ENCODE measurements at regions not wholly inside any gene's neighbourhood (a gene's known extent, or its start where the extent isn't known, plus 50 kb on each side); places are given as distances from the start of the nearest gene placed in this dataset.

DNA sequence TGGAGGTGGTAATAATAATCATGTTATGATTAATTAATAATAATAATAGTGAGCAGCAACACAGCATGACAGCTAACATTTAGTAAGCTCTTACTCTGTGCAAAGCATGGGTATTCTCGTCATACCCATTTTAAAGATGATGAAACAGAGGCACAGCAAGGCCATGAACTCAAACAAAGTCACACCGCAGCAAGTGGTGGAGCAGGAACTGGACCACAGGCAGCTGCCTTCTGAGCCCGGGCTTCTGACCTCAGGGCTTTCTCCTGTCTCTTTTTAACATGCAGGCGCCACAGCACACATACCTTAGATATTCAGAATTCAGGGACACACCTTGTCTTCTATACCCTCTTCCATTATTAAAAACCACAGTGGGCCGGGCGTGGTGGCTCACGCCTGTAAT is 50.7 kb upstream of the SPATA12 start:
- Histone ChIP-seq H3K36me3 (replicated peaks in 1 of 2) (no peaks in the 10 kb centered on the region), H3K9me3 (replicated peaks in 1 of 3) (no peaks in the 10 kb centered on the region), H3K27me3 (no peaks in the 10 kb centered on the region), H3K27ac (no peak overlapping the region), H3K4me3 (no peak overlapping the region), H3K4me1 (replicated peaks in 1 of 2) (peaks cover 16 to 32% of the 10 kb centered on the region in 2 donors)
- WGBS, 4 donors, result 95 to 98% (median 96%) methylated on average over 6 to 7 of the region's 7 CpGs
- TF ChIP-seq, protein P1, sequence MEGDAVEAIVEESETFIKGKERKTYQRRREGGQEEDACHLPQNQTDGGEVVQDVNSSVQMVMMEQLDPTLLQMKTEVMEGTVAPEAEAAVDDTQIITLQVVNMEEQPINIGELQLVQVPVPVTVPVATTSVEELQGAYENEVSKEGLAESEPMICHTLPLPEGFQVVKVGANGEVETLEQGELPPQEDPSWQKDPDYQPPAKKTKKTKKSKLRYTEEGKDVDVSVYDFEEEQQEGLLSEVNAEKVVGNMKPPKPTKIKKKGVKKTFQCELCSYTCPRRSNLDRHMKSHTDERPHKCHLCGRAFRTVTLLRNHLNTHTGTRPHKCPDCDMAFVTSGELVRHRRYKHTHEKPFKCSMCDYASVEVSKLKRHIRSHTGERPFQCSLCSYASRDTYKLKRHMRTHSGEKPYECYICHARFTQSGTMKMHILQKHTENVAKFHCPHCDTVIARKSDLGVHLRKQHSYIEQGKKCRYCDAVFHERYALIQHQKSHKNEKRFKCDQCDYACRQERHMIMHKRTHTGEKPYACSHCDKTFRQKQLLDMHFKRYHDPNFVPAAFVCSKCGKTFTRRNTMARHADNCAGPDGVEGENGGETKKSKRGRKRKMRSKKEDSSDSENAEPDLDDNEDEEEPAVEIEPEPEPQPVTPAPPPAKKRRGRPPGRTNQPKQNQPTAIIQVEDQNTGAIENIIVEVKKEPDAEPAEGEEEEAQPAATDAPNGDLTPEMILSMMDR (IDR thresholded peaks at IDR 0.05), result no peak
- TF ChIP-seq POLR2A (IDR thresholded peaks at IDR 0.05), result no peak
- intact Hi-C loops (cut with DNase I), result no loop called here
- no peak for DNase-seq

DNA sequence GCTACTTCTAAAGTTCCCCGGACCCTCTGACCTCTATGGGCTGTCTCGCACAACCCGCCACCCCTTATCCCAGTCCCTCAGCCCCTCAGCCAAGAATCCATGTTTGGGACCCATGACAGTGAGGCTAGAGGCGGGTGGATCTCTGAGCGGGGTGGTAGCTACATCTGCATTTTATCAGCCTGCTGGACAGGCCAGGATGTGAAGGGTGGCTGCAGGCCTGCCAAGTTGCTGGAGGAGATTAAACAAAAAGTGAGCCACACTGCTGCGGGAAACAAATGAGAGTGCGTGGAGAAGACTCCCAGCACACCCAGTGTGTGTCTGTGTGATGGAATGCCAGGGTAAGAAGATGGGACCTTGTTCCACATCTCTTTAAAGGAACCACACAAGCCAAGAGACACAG is 51.1 kb upstream of the SPATA12 start:
- no peaks in the 10 kb centered on the region for H3K27me3 ChIP-seq
- H3K4me3 ChIP-seq, result no peak overlapping the region
- TF ChIP-seq, protein P1 (IDR thresholded peaks at IDR 0.05), result no peak
- no peak for TF ChIP-seq POLR2A (IDR thresholded peaks at IDR 0.05)
- intact Hi-C loops (cut with DNase I), result no loop called here
- peaks cover 16 to 30% of the 10 kb centered on the region in 2 donors for H3K4me1 ChIP-seq (replicated peaks in 1 of 2)
- no peak overlapping the region for H3K27ac ChIP-seq
- WGBS, 4 donors, result 71 to 93% (median 88%) methylated on average over 7 of the region's 7 CpGs
- H3K36me3 ChIP-seq (replicated peaks in 1 of 2), result no peaks in the 10 kb centered on the region
- no peak for DNase-seq
- no peaks in the 10 kb centered on the region for H3K9me3 ChIP-seq (replicated peaks in 1 of 3)

DNA sequence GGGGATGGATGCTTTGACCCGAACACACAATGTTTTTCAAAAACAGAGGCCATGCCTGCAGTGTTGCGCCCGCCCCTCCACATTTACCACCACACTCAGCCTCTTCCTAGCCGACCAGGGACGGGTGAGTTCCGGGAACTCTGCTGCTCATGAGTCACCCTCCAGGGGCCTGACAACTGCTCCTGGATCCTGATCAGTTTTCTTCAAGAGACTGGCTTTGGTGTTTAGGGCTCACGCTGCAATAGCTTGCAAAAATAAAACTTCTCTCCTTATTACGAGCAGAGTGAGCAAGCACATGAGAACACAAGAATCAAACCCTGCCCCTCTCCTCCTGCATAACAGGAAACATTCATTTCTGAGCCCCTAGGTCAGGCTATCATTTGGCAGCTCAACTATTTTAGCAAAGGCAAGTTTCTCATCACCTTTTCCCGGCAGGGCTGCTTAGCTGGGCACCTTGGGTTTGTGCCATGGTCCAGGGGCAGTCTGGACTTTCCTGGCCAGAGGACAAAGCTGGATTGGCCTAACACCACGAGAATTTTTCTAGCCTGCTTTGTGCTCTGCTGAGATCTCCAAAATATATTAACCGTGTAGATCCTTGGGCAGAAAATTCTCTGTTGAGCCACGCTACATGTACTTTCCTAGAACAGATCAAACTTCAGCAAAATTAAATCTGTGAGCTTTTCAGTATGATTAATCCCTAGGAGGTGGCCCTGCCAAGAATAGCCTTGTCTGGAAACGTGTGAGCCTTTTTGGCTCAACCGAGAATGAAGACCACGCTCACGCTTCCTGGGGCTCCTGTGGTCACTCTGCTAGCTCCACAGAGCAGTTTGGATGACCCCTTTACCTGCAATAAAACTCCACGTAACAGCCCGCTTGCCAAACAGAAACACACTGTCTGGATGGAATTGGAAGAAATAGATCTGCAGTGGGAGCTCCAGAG is 52.7 kb upstream of the SPATA12 start:
- no peaks in the 10 kb centered on the region for H3K9me3 ChIP-seq (replicated peaks in 1 of 3)
- TF ChIP-seq POLR2A (IDR thresholded peaks at IDR 0.05), result peak in 1 of 2 donors; percentile 61
- TF ChIP-seq, protein P1 (IDR thresholded peaks at IDR 0.05), result no peak
- intact Hi-C loops (cut with DNase I), result no loop called here

DNA sequence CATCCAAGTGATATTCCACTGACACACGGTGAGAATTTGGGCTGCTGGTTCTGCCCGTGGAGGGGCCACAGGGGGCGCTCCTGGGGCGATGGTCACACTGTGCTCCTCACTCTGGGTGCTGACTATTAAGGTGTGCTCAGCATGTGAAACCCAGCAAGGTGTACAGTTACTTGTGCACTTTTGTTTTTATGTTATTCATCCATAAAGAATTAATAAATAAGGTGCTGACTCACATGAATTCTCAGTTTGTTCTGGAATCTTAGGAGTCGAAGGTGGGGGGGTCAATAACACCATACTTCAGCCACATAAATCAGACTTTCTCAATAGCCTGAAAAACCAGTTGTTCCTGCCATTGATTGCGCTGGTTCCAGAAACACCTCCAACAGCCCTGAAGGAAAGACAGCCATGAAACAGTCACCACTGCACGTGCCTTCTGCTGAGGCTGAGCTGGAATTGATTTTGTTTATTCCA is 53.5 kb upstream of the SPATA12 start:
- WGBS, 4 donors, result 37 to 44% (median 40%) methylated on average over 5 to 7 of the region's 7 CpGs
- H3K4me3 ChIP-seq, result peak overlapping the region in 1 of 4 donors; percentile 12
- intact Hi-C loops (cut with DNase I), result no loop called here

More for the DNA sequence above, 52.7 kb upstream of the SPATA12 start:
- peak; percentile 65 to 90 (median 89) for DNase-seq
- 20 to 26% (median 23%) methylated on average over 16 to 18 of the region's 18 CpGs for WGBS, 4 donors
- Histone ChIP-seq H3K36me3 (replicated peaks in 1 of 2) (no peaks in the 10 kb centered on the region), H3K27me3 (no peaks in the 10 kb centered on the region), H3K4me1 (replicated peaks in 1 of 2) (peaks cover 16 to 36% of the 10 kb centered on the region in 2 donors), H3K27ac (peak overlapping the region; percentile 47 to 93 (median 78)), H3K4me3 (peak overlapping the region in 1 of 4 donors; percentile 12)

More for the DNA sequence above, 53.5 kb upstream of the SPATA12 start:
- H3K4me1 ChIP-seq (replicated peaks in 1 of 2), result peaks cover 16 to 36% of the 10 kb centered on the region in 2 donors
- H3K27me3 ChIP-seq, result no peaks in the 10 kb centered on the region
- peak overlapping the region; percentile 47 to 93 (median 78) for H3K27ac ChIP-seq
- peak in 4 of 7 donors; percentile 50 to 62 (median 55) for DNase-seq
- no peaks in the 10 kb centered on the region for H3K36me3 ChIP-seq (replicated peaks in 1 of 2)
- no peak for TF ChIP-seq POLR2A (IDR thresholded peaks at IDR 0.05)
- TF ChIP-seq, protein P1 (IDR thresholded peaks at IDR 0.05), result no peak
- H3K9me3 ChIP-seq (replicated peaks in 1 of 3), result no peaks in the 10 kb centered on the region

Data from adrenal gland (tissue), 9 donors.